CD4-positive, alpha-beta T cell treated with Interleukin-17A for 1 hour (primary cell): ENCODE measurements at regions not wholly inside any gene's neighbourhood (a gene's known extent, or its start where the extent isn't known, plus 50 kb on each side); places are given as distances from the start of the nearest gene placed in this dataset.
"Not testable (repeated sequence)": the region's sequence is repeated elsewhere in the genome, so short reads cannot be mapped to it uniquely, and the experiment has no call there.

ENCODE experiments used
- DNase-seq: peaks from one replicate; pipeline ENCODE4 v3.0.0-alpha.2; 2020

DNA sequence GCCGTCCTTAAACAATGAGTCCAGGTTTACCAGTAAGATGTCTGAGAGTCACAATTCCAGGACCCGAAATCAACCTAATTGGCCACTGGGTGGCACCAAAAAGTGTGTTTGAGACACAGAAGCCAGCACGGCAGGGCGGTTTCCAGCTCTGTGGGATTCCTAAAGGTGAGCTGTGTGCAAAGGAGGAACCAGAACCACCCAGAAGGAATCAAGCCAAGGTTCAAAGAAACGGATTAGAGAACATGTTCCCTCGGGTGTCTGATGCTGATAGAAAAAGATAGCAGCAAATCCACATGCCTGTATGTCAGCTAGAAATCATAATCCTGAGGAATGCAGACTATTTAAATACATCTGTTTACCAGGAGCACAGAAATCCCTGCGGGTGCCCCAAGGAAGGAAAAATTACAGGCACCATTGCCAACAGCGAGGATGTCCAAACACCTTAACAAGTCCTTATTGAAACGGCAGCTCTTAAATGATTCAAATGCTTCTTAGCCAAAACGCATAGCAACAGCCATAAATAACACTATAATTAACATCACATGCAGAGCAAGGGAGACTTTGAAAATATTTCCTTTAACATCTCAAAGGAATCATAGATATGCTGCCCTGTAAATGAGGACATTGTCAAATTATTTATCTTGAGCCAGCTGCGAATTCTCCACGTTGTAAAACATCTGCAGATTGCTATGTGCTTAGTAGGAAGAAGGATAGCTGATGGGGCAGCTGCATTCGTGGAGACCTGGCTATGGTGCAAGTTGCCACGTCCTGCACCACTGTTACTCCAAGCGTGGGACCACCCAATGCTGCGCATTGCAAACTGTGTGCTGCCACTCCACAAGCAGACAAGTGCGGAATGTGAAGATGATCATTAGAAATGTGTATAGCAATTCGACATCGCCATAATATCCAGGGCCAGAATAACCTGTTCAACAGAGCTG, 318.7 kb upstream of the NCKAP5 start:
- DNase-seq: peak; percentile 53

DNA sequence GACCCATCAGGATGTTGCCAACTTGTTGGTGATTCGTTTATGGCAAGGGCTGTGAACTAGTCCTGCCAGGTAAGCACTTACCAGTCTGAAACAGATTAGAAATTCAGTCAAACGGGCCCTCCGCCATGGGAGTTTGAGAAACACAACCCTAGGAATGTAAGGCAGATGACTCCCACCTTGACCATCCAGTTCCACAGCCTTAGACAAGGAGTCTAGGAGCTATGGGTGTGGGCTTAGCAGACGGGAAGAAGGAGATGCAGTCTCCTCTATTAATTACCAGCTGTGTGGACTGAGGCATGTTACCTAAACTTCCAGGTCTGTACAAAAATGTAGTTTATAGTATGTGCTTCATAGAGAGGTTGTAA, 319.4 kb upstream of the NCKAP5 start:
- no peak for DNase-seq

DNA sequence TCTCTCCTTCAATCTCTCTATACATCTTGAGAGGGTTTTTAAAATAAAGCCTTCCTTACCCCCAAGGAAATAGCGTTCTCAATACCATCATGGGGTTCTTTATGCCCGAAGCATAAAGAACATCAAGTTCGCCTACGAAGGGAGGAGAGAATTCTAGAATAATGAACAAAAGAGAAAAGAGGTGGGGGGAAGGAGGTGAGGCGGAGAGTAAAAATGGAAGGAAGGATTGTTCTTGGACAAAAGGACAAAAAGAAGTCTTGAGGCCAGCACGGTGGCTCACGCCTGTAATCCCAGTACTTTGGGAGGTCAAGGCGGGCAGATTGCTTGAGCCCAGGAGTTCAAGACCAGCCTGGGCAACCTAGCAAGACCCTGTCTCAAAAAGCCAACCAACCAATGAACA, 319.8 kb upstream of the NCKAP5 start:
- DNase-seq: no peak

DNA sequence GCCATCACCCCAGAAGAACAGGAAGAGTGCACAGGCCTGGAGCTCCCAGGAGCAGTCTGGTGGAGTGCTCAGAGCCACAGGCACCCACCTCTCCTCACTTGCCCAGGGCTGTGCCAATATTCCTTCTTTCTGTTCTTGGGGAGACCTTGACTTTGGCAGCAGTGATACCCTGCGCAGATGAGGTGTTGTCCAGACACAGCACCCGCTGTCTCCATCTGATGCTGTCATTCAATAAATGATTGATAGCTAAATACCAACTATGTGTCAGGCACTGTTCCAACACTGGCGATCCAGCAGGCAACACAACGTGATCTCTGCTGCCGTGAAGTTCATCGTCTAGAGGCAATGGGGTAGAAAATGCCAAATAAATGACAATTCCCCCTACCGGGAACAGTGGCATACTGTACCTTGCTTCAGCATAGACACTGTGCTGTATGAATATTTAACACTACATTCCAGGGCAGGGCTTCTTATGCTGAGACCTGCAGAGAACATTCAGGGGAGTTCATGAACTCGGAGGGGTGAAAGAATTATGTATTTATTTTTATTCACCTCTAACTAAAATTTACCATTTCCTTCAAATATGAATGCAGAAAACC, 320.5 kb upstream of the NCKAP5 start:
- no peak for DNase-seq

DNA sequence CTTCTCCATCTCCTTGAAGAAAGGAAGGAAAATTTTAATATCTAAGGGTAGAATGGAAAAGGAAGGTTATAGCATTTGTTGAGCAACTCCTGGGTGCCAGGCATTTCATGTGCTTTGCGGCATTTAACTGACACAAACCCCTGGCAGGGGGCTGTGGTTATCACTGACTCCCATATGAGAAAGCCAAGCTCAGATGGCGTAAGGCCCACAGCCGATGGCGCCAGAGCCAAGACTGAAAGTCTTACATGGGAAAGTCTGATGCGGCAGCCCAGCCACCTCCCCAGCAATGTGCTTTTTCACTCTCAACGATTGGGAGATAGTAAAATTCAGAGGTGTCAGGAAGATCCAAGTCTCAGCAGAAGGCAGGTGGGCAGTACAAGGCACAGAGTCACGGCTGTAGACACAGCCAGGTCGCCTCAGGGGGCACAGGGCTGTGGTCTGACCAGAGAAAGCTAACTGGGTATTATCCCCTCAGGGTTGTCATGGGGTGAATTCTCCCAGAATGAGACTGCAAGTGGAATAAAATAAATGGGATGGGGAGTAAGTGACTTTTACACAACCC, 324.2 kb upstream of the NCKAP5 start:
- DNase-seq: no peak

DNA sequence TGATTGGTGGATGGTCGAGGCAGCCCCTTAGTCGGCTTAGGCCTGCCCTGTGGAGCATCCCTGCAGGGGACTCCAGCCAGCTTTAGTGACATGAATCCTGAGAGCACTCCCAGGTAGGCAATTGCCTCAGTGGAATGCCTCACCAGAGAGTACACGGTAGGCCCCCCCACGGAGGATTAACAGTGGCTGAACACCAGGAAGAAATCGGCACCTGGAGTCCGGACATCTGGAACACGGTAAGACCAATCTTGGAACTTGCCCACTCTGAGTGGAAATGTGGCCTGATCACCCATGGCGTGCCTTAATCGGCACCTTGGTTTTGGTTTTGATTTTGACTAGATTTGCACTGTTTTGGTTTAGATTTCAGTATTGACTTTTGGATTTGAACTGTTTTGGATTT, 326.2 kb upstream of the NCKAP5 start:
- DNase-seq: no peak

DNA sequence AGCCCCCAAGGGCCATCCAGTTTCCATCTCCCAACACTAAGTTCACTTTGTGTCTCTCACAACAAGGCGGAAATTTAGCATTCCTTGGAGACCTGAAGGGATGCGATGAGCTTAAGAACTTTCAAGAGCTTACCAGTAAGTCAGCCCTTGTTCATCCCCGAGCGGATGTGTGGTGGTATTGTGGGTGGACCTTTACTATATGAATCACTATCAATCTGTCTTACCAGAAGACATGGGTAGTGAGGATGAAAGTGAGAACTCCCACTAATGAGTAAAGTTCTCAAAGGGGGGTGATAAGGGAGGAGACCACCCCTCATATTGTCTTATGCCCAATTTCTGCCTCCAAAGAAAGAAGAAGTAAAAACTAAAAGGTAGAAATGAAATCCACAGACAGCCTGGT, 329.6 kb upstream of the NCKAP5 start:
- DNase-seq: not testable (repeated sequence)

DNA sequence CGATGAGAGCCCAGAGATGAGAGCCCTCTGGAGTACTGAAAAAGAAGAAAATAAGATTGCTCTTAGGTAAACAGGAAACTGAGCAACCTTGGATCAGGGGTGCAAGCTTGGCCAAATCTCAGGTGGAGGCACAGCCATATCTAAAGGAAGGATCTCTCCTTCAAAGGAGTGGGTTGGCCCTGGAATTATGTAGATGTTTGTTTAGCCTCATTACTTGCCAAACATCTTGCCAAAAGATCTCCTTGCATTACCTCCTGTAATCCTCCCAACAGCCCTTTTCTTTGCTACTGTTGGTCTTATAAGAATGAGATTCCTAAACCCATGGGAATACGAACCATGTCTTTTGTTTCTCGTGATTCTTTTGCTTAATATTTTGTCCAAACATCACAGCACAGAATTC, 332.6 kb upstream of the NCKAP5 start:
- DNase-seq: no peak

DNA sequence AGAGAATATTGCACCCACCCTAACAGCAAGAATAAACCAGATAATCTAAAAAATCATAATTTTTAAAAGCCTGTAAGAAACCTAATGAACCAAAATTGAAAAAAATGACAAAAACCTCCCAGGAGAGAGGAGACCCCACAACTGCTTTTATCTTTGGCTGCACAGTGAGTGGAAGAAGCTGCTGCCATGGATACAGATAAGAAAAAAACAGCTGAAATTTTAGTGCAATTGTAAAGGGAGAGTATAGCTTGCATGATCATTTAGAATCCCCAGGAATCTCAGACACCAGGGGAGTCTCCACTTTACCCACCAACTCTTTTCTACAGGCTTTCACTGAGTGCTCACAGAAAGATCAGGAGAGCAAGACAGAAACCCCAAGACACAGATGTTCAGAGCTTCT, 338.1 kb upstream of the NCKAP5 start:
- DNase-seq: no peak

DNA sequence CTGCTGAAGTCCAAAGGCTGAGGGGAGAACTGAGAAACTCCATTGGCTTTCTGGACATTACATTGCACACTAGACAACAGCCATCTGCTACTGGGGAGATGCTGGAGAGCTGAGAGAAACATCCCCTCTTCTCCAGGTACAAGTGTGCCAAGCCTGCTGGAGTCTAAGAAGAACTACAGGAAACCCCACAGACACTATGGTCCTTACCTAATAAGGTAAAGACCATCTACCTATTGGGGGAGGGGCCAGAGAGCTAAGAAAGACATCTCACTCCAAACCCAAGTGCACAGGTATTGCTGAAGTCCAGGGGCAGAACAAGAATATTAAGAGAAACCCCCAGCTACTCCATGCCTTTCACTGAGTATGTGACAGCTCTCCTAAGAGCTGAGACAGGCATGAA, 338.7 kb upstream of the NCKAP5 start:
- DNase-seq: no peak

DNA sequence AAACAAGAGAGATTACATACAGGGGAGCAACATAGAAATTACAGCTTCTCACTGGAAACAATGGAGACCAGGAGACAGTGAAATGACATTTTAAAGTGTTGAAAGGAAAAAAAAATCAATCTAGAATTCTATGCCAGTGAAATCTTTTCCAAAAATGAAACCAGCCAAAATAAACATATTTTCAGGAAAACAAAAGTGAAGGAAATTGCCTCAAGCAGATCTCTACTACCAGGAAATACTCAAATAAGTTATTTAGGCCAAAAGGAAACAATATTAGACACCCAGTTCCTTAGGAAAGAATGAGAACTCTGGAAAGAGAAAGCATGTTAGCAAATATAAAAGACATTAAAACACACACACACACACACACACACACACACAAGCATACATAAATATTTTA, 339.9 kb upstream of the NCKAP5 start:
- no peak for DNase-seq

DNA sequence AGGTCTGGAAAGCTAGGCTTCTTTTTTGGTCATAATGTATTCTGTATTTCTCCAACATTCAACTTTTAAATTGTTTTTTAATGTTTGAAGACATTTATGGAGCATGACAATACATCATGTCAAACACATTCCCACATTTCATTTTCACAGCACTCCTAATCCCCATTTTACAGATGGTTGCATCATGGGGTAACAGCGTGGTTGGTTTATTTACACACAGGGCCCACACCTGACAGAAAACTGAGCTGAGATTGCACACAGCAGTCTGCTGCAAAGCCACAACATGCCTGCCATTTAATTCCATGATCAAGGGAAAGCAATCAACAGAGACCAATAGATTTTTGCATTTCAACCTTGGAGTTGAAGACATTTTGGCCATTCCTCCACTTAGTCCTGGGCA, 335.7 kb upstream of the MGAT5 start:
- no peak for DNase-seq

DNA sequence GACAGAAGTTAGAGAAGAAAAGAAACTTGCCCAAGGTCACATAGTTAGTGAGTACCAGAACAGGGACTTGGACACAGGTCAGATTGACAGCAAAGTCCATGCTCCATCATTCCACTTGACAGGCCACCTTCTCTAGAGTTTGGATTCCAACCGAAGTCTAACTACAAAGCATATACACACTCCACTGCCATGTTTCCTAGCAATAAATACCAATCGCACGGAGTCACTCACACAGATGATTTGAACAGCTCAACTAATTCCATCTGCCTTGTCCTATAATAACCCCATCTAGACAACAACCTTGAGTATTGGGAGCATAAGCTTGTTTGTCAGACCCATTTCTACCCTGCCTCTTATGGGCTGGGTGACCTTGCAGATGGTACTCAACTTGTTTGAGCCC, 334.6 kb upstream of the MGAT5 start:
- DNase-seq: no peak

DNA sequence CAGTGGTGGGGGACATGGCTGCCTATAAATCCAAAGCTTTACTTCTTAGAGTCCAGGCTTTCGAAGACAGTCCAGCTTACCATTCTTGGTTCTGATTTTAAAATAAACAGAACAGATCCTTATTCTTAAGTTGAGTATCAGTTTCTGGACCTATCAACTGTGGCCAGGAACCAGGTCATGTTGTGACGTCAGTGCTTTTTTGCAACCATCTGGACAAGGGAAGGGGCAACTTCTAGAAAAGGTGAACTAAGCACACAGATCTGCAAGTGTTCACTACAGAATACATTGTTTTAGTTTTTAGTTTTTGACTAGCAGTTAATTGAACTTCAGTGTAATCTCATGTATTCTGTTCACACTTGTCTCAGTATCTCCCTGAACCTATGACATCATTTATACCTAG, 326.0 kb upstream of the MGAT5 start:
- no peak for DNase-seq

DNA sequence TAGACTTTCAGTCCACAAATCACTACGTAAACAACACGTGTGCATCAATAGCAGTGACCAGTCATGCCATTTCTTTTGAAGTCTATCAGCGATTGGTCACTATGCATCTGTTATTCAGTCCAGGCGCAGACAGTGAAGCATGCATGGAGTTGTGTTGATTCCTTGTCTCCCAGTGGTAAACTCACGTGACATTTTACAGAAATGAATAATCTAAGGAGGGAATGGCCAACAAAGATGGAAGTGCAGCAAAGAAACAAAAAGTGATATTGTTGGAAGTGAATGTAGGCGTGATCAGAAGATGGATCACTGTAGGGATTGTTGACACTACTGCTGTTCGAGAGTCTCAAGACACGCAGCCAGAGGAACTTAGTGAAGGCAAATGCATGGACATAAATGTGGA, 317.8 kb upstream of the MGAT5 start:
- DNase-seq: no peak

DNA sequence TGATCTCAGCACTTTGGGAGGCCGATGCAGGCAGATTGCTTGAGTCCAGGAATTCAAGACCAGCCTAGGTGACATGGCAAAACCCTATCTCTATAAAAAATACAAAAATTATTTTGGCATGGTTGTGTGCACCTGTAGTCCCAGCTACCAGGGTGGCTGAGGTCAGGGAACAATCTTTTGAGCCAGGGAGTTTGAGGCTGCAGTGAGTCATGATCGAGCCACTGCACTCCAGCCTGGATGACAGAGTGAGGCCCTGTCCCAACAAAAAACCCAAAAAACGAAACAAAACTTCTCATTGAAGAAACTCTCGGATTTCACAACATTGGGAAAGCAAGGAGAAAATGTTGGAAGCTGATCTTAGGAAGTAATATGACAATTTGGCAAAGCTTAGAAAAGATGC, 317.3 kb upstream of the MGAT5 start:
- no peak for DNase-seq

DNA sequence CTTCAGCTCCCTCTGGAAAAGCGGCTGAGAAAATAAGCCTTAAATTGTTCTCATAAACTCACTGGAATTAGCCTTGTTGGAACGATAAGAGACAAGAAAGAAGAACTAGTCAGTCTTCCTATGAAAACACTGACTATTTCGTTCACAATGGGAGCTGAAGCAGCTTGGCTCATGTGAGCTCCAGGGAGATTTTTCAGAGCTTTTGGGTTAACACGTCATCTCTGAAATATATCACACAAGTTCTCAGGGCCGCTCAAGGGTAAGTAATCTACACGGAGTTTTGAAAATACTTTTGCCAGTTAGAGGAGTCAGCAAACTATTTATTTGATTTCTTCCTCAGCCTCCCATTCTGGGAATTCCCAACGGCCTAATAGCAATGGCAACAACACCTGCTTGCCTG, 316.2 kb upstream of the MGAT5 start:
- DNase-seq: no peak

DNA sequence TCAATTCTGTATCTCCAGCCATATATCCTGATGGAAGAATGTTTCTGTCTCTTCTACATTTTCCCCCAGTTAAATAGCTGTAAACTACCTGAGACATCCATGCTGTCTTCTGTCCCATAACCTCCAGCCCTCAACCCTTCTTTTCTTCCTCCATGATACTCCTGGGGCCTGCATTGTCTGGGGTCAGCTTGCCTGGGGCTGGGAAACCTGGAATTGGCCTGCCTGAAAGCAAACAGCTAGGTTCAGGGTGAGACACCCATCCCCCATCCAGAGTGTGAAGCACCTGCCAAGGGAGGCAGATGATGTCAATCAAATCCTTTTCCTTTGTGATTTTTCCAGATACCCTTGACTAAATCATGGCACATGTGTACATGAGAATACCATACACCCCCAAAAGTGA, 313.7 kb upstream of the MGAT5 start:
- no peak for DNase-seq

DNA sequence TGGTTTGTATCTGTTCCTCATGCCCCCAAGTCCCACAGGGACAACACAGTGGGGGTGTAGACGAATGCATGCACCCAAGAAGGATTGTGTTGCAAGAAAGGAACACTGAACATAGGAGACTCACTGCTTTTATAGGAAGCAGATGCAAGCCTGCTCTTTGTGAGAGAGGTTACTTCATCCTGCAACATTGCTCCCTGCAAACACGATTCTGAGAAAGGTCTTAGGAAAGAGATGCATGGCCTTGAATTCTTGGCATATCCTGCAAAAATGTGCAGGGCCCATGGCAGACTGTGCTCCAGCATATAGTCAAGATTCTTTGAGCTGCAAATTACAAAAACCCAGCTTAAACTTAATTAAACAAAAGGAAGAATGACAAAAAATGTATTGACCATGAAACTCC, 312.2 kb upstream of the MGAT5 start:
- no peak for DNase-seq

DNA sequence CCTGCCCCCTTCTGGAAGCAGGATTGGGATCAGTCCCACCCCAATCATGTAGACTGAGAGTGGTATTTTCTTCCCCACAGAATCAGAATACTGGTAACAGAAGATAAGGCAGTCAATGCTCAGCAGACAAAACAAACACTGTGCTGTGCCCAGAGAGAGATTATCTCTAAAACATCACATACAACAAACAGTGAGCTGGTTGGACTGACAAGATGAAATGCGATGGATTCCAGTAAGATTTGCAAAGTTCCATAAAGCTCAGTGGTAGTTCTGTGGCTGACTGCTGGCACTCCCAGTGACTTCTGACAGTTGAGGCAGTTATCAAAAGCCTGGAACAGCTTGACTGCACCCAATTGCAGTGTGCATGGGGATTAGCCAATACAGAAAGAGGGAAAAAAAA, 311.5 kb upstream of the MGAT5 start:
- no peak for DNase-seq

DNA sequence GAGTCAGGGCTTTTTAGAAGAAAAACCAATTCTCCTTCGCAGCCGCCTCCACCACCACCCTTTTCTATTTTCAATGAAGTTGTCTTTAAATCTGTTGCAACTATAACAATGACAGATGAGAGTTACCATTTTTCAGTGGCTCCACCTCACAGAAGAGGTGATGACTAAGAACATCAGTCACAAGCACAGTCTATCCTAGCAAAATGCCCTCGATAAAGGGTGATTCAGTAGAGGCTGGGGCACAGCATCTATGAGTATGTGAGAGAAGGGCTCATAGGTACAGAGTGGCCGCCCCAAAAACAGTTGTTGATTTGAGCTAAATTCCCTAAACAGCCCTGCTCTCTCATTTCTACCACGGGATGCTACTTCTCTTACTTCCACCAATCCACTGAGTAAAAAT, 310.8 kb upstream of the MGAT5 start:
- DNase-seq: no peak

DNA sequence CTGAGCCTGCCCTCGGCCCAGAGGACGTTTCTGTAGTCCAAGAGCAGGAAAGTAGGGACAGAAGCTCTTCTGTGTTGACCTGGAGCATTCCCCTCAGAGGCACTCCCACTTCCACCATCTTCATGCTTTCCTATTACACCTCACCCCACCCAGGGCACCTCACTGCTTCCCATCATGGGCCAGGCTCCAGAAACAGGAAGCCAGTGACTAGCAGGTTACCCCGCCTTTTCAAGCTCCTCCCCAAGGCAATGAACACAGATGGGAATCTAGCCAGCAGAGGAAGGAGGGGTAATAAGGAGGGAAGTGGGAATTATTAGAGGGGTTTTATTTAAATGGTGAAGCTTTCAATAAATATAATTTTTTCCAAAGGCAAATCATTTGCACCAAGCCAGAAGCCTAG, 308.8 kb upstream of the MGAT5 start:
- no peak for DNase-seq

DNA sequence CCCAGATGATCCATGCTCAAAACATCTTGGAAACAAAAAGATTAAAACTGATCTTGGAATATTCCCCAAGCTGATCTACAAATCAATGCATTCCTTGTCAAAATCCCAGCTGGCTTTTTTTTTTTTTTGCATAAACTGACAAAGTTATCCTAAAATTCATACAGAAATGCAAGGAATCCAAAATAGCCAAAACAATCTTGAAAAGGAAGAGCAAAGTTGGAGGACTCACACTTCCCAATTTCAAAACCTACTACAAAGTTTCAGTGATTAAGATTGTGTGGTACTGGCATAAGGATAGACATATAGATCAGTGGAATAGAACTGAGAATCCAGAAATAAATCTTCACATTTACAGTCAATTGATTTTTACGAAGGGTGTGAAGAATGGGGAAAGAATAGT, 306.8 kb upstream of the MGAT5 start:
- no peak for DNase-seq

DNA sequence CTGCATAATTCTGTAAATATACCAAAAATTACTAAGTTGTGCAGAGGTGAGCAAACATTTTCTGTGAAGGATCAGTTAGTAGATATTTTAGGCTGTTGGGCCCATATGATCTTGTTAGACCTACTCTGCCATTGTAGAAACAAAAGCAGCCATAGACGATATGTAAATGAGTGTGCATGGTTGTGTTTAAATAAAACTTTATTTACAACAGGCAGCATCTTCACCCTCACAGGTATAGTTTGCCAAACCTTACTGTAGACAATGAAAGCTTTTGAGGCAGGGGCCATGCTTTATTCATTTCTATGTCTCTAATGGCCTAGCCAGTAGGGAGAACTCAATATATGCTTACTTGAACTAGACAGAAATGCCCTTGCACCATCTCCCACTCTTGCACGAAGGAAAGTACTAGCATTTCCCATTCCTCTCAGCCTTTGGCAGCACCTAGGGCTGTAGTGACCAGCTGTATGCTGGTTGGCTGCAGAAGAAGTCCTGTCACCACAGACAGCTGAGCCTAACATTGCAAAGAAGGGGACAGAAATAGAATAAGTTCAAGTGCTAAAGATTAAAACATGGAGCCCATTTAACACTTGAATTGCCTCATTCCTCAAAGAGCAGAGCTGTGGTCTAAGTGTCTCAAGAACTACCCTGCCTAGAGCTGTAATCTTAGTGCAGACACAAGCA, 305.1 kb upstream of the MGAT5 start:
- no peak for DNase-seq
